GM20000 (cell line): ENCODE measurements at regions not wholly inside any gene's neighbourhood (a gene's known extent, or its start where the extent isn't known, plus 50 kb on each side); places are given as distances from the start of the nearest gene placed in this dataset.

Experiments
- DNase-seq: peaks from one replicate; pipeline ENCODE4 v3.0.0; 2012; ENCODE audit warnings: low spot score
- TF ChIP-seq, protein P1 (sequence below): IDR thresholded peaks from 2 replicates; pipeline ENCODE4 v1.5.1; 2012; ENCODE audit warnings: mild to moderate bottlenecking, control low read depth; ENCODE audit errors: extremely low read depth, missing control alignments

DNA sequence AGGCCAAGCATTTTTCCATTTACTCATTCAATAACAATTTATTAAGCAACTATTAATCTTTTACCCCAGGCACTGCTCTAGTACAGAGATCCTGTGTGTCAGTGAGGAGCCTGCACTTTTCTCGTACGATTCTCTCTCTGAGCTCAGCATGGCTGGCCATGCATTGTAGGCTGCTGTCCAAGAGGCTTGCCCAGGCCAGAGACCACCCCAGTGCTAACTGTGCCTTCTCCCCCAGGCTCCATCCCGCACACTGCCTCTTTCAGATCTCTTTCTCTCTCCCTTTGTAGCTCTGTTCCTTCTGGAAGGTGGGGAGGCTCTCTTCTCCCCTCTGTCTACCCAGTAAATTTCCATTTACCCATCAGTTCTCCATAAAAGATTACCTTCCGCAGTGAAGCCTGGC is 101.0 kb upstream of the IKZF1 start:
- TF ChIP-seq, protein P1, sequence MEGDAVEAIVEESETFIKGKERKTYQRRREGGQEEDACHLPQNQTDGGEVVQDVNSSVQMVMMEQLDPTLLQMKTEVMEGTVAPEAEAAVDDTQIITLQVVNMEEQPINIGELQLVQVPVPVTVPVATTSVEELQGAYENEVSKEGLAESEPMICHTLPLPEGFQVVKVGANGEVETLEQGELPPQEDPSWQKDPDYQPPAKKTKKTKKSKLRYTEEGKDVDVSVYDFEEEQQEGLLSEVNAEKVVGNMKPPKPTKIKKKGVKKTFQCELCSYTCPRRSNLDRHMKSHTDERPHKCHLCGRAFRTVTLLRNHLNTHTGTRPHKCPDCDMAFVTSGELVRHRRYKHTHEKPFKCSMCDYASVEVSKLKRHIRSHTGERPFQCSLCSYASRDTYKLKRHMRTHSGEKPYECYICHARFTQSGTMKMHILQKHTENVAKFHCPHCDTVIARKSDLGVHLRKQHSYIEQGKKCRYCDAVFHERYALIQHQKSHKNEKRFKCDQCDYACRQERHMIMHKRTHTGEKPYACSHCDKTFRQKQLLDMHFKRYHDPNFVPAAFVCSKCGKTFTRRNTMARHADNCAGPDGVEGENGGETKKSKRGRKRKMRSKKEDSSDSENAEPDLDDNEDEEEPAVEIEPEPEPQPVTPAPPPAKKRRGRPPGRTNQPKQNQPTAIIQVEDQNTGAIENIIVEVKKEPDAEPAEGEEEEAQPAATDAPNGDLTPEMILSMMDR, result no peak

DNA sequence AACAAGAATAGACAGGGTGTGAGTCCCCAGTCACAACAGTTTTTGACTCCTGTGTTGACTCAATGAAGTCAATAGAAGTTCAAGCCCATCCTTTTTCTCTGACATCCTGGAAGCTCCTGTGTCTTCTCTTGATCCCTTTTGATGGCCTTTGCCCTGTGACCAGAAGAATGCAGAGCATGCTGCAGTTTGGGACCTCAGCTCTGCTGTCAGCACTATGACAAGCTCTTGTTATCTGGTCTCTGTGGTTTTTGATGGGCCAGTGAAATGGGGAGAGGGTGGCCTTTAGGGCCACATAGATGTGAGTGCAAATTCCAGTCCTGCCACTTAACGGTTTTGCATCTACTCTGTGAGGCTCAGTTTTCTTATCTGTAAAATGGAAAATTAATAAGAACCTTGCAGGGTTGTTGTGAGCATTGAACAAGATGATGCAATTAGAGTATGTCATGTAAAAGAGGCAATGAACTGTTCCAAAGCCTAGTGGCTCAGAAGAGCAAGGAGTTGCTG is 102.4 kb upstream of the IKZF1 start:
- TF ChIP-seq, protein P1, result no peak
- no peak for DNase-seq

More for the DNA sequence above, 101.0 kb upstream of the IKZF1 start:
- no peak for DNase-seq

DNA sequence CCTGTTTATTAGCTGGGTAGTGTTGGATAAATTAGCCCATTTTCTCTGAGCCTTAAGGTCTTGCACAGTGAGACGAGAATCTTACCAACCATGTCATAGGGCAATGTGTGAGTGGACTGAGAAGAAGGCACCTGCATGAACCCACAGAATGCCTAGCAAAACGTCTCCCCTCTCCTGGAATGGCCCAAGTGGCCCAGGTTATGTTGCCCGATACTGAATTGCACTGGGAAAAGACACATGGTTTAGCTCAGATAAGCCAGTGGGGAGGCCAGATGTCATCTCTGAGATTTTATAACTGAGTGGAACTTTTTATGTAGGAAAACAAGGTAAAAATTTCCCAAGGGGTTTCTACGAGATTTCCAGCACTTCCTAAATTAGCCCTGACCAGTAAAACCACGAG is 104.7 kb upstream of the IKZF1 start:
- DNase-seq, result no peak
- TF ChIP-seq, protein P1, result no peak

DNA sequence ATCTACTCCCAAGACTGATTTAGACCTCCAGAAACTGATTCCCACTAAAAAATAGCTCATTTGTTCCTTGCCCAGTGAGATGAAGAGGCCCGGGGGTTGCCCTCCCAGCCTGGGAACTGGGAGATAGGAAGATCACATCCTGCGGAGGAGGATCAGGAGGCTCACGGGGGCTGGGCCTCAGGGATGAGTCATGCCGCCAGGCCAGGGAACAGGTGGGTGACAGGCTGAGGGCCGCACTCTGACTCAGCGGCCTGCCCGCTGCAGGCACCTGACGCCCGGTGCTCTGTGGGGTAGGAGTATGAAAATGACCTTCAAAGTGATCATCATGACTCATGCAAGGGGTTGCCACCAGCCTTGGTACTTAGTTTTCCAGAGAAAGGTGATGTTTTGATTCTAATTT is 104.5 kb upstream of the ZPBP start:
- TF ChIP-seq, protein P1, result no peak
- peak; percentile 28 for DNase-seq

DNA sequence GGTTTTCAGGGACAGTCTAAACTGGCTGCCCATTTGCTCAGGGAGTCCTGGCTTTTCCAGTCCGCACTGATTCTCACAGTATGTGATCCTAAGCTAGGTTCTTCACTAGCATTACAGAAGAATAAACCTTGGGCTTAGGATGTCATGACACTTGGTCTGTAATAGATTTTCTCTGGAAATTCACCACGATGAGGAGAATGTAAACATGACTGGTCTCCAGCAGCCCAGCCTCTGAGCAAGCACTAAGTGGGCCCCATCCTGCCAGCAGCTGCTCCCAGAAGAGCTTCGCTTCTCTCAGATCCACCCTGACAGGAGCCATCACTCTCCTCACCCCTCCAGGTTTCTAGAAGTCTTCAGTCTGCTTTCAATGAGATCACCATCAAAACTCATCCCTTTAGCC is 103.7 kb upstream of the ZPBP start:
- TF ChIP-seq, protein P1, result no peak
- no peak for DNase-seq

DNA sequence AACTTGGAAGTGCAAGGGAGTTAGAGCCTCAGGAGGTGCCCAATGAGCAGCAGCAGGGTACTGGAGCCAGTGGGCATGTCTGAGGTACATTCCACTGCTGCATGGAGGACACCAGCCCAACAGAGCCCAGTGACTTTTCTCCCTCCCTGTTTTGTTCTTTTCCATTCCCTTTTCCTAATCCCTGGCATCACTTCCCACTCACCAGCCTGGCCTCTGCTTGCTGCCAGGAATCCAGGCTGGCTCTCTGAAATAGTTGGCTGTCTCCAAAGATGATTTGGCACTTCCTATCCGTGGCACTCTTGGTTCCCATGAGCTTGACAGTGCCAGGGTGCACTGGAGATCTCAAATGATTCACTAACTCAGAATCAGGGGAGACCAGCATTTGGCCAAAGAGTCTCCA is 97.7 kb upstream of the ZPBP start:
- no peak for DNase-seq
- TF ChIP-seq, protein P1, result no peak

DNA sequence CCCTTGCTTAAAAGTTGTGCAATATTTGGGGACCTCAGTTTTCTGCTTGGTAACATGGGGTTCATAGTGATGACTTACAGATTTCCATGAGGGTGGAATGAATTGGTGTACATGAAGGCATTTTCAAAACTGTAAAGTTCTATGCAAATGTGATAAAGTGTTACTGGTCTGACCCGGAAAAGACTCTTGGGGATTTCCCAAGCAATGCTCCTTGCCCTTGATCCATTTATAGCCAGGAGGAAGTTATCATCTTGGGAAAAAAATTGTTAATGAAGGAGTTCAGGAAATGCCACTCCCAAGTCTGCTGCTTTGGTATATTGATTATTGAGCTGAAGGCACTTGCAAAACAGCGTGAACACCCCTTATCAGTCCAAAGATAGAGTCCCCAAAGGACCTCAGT is 96.3 kb upstream of the ZPBP start:
- DNase-seq, result no peak
- TF ChIP-seq, protein P1, result no peak
